Neural crest cell (in vitro differentiated cells): ENCODE measurements at regions not wholly inside any gene's neighbourhood (a gene's known extent, or its start where the extent isn't known, plus 50 kb on each side); places are given as distances from the start of the nearest gene placed in this dataset.
"Not testable (repeated sequence)": the region's sequence is repeated elsewhere in the genome, so short reads cannot be mapped to it uniquely, and the experiment has no call there.

ENCODE experiments used
- DNase-seq: peaks from one replicate; pipeline ENCODE4 v3.0.0; 2021; ENCODE audit warnings: low read depth, mixed read lengths, low spot score
- H3K27ac Mint-ChIP-seq: one replicate; pipeline ENCODE4 v1.8.0; 2021; ENCODE audit warnings: mild to moderate bottlenecking, mixed read lengths; ENCODE audit not compliant: unreplicated experiment
- H3K27me3 Mint-ChIP-seq: 2 replicates; pipeline ENCODE4 v1.8.0; 2021; ENCODE audit warnings: low read depth, mild to moderate bottlenecking, mixed read lengths
- H3K36me3 Mint-ChIP-seq: 2 replicates; pipeline ENCODE4 v1.8.0; 2021; ENCODE audit warnings: low read depth, mild to moderate bottlenecking, mixed read lengths
- H3K4me1 Mint-ChIP-seq: 2 replicates; pipeline ENCODE4 v1.8.0; 2021; ENCODE audit warnings: mixed read lengths
- H3K4me3 Mint-ChIP-seq: one replicate; pipeline ENCODE4 v1.8.0; 2021; ENCODE audit warnings: mild to moderate bottlenecking, mixed read lengths
- H3K9me3 Mint-ChIP-seq: 2 replicates; pipeline ENCODE4 v1.8.0; 2021; ENCODE audit warnings: mixed read lengths
- TF ChIP-seq, protein P1 (sequence below): fragments of 200-600 bp; sonication (generic); conservative IDR thresholded peaks from 2 replicates; pipeline ENCODE4 v1.5.0; 2021; ENCODE audit warnings: antibody characterized with exemption, mild to moderate bottlenecking

DNA sequence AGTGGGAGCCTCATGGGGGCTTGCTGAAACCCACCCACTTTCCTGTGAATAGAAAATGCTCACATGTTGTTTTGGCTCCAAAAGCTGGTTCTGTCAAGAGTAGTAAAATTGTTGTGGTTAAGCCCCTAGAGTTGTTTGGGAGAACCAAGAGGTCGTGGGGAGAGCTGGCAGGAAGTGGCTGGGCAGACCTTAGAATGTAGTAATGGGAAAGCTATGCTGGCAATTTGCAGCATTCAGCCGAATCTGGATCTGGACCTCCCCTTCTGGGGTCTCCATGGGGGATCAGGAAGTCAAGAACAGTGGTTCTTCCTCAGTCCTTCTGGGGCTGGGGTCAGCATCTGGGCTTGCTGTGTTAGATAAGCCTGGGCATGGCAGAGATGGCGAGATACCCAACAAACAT, 150.6 kb upstream of the TBX3 start:
- no peak overlapping the region for H3K27ac Mint-ChIP-seq
- H3K36me3 Mint-ChIP-seq = no peaks in the 10 kb centered on the region
- no peaks in the 10 kb centered on the region for H3K27me3 Mint-ChIP-seq
- no peak overlapping the region for H3K4me3 Mint-ChIP-seq
- TF ChIP-seq, protein P1, sequence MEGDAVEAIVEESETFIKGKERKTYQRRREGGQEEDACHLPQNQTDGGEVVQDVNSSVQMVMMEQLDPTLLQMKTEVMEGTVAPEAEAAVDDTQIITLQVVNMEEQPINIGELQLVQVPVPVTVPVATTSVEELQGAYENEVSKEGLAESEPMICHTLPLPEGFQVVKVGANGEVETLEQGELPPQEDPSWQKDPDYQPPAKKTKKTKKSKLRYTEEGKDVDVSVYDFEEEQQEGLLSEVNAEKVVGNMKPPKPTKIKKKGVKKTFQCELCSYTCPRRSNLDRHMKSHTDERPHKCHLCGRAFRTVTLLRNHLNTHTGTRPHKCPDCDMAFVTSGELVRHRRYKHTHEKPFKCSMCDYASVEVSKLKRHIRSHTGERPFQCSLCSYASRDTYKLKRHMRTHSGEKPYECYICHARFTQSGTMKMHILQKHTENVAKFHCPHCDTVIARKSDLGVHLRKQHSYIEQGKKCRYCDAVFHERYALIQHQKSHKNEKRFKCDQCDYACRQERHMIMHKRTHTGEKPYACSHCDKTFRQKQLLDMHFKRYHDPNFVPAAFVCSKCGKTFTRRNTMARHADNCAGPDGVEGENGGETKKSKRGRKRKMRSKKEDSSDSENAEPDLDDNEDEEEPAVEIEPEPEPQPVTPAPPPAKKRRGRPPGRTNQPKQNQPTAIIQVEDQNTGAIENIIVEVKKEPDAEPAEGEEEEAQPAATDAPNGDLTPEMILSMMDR = no peak
- no peaks in the 10 kb centered on the region for H3K9me3 Mint-ChIP-seq
- DNase-seq = no peak
- peaks cover 12% of the 10 kb centered on the region for H3K4me1 Mint-ChIP-seq

DNA sequence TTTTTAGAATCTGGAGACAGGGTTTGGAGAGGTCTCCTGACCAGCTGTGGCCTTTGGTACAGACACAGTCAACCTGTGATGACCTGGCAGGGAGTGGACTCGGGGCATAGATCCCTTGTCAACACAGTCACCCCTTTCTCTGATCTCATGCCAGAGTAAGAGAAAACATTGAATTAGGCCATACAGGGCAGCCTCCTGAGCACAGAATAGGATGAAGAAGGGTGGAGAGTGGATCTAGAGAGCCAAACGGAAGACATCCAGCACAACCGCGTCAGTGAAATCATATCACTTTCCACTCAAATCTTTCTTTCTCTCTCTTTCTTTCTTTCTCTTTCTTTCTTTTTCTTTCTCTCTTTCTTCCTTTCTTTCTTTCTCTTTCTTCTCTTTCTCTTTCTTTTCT, 145.9 kb upstream of the TBX3 start:
- Mint-ChIP-seq H3K9me3 (no peaks in the 10 kb centered on the region), H3K27ac (no peak overlapping the region), H3K27me3 (no peaks in the 10 kb centered on the region), H3K4me1 (no peaks in the 10 kb centered on the region), H3K36me3 (no peaks in the 10 kb centered on the region), H3K4me3 (no peak overlapping the region)
- TF ChIP-seq, protein P1 = no peak
- DNase-seq = no peak

DNA sequence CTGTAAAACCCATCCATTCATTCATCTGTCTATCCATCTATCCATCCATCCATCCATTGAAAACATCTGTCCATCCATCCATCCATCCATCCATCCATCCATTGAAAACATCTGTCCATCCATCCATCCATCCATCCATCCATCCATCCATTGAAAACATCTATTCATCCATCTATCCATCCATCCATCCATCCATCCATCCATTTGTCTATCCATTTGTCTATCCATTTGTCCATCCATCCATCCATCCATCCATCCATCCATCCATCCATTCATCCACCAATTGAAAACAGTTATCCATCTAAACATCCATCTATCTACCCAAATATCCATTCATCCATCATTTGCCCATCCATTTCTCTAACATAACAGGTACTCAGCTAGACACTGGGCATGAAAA, 145.3 kb upstream of the TBX3 start:
- not testable (repeated sequence) for DNase-seq, H3K36me3 Mint-ChIP-seq, H3K27me3 Mint-ChIP-seq, H3K9me3 Mint-ChIP-seq, H3K4me1 Mint-ChIP-seq, H3K27ac Mint-ChIP-seq, H3K4me3 Mint-ChIP-seq

DNA sequence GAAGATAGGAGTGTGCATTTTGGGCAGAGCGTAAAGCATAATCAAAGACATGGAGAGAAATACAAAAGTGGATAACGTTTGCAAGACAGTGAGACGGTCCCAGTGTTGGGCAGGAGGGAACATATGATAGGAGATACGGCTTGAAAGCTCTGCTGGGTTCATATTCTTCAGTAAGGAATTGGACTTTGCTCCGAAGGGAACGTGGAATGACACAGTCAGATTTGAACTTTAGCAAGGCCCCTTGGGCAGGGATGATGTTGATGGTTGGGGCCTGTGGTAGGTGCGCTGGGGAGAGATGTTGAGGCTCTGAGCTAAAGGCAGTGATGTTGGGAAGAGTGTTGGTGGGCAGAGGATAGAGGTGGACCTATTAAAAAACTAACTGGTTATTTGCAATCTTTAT, 143.5 kb upstream of the TBX3 start:
- Mint-ChIP-seq H3K27ac (no peak overlapping the region), H3K36me3 (no peaks in the 10 kb centered on the region), H3K9me3 (no peaks in the 10 kb centered on the region), H3K4me3 (no peak overlapping the region), H3K27me3 (no peaks in the 10 kb centered on the region), H3K4me1 (no peaks in the 10 kb centered on the region)
- DNase-seq = no peak
- TF ChIP-seq, protein P1 = no peak

DNA sequence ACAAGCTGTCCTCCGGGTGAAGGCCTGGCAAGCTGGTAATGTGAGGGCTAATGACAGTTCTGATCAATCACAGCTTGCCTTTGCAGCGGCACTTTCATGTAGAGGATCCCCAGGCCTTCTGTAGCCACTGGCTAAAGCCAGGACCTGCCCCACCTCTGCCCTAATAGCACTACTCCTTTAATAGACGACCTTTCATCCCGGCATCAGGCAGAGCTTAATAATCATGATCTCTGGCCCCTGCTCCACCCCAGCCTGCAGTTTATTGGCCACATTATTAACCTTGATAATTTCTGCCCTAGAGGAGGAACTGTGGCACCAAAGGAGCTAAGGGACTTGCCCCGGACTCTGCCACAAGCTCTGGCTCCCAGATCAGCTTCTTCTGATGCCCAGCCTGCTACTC, 142.3 kb upstream of the TBX3 start:
- no peak for DNase-seq
- Mint-ChIP-seq H3K36me3 (no peaks in the 10 kb centered on the region), H3K4me1 (no peaks in the 10 kb centered on the region), H3K9me3 (no peaks in the 10 kb centered on the region), H3K27ac (no peak overlapping the region), H3K27me3 (no peaks in the 10 kb centered on the region), H3K4me3 (no peak overlapping the region)
- TF ChIP-seq, protein P1 = no peak

DNA sequence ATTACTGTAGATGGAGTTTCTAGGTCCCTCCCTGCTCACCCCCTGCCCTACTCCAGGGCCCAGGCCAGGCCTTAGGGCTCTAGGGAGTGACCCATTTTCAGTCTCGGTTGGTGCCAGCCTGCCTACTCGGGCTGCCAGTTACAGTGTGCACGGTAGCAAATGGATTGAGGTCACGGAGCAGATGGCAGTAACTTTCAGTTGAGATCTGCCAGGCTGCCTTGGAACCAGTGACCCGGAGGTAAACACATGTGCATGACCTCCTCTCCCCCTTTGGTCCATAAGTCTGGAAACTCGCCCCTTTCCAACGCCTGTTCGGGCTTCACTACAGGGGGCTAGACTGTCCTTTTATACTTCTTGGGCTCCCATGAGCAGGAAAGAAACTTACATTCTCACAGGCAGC, 139.7 kb upstream of the TBX3 start:
- TF ChIP-seq, protein P1 = no peak
- no peak for DNase-seq
- no peak overlapping the region for H3K4me3 Mint-ChIP-seq
- no peaks in the 10 kb centered on the region for H3K4me1 Mint-ChIP-seq
- no peaks in the 10 kb centered on the region for H3K36me3 Mint-ChIP-seq
- no peaks in the 10 kb centered on the region for H3K9me3 Mint-ChIP-seq
- no peaks in the 10 kb centered on the region for H3K27me3 Mint-ChIP-seq
- no peak overlapping the region for H3K27ac Mint-ChIP-seq
